HG03159 (cell line): ENCODE measurements at regions not wholly inside any gene's neighbourhood (a gene's known extent, or its start where the extent isn't known, plus 50 kb on each side); places are given as distances from the start of the nearest gene placed in this dataset.
"Not testable (repeated sequence)": the region's sequence is repeated elsewhere in the genome, so short reads cannot be mapped to it uniquely, and the experiment has no call there.

Experiments used
- ATAC-seq: cut with Tn5 transposase; IDR thresholded peaks from one replicate; pipeline ENCODE4 v1.9.1; 2021; ENCODE audit warnings: mild to moderate bottlenecking, moderate library complexity; ENCODE audit not compliant: unreplicated experiment

DNA sequence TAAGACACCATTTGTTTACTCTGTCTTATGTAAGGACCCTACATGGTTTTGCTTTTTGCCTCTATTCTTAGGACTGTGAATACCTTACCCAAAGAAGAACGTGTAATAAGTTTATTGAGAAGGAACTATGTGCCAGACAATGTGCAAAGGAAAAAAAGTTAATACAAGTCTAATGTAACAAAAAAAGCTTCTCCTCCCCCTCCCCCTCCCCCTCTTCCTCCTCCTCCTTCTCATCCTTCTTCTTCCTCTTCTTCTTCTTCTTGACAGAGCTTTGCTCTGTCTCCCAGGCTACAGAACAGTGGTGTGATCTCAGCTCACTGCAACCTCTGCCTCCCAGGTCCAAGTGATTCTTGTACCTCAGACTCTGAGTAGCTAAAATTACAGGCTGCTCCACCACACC is 50.9 kb upstream of the MITF start:
- ATAC-seq = no peak

DNA sequence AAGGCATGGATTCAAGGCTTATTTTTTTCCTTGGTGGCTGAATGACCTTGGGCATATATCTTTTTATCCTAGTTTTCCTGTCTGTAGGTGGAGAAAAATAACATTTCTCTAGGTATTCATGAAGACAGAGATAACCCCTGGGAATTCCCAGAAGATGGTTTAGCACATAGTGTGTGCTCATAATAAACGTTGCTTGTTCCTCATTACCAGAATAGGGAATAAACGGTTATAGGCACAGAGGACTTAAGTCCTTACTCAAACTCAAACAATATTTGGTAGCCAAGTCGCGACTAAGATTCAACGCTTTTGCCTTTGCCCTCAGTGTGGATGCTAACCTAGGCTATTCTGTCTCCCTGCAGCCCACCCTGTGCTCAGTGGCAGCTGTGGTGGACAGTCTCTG is 51.6 kb upstream of the MITF start:
- no peak for ATAC-seq

DNA sequence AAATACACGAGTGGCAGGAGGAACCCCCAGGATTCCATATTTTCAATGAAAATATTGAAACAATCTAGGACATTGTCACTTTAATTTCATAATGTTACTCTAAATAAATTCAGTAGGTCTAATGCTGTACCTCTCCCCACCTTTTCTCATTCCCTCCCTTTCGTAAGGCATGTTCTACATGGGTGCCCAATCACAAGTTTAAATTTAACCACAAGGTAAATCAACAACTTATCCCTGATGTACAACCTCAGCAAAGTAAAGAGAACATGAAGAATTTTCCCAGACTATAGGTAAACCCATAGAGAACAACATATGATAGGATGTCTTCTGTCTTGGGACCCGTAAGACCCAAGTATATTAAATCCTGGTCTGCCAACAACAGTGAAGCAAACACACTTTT is 53.2 kb upstream of the MITF start:
- ATAC-seq = no peak

DNA sequence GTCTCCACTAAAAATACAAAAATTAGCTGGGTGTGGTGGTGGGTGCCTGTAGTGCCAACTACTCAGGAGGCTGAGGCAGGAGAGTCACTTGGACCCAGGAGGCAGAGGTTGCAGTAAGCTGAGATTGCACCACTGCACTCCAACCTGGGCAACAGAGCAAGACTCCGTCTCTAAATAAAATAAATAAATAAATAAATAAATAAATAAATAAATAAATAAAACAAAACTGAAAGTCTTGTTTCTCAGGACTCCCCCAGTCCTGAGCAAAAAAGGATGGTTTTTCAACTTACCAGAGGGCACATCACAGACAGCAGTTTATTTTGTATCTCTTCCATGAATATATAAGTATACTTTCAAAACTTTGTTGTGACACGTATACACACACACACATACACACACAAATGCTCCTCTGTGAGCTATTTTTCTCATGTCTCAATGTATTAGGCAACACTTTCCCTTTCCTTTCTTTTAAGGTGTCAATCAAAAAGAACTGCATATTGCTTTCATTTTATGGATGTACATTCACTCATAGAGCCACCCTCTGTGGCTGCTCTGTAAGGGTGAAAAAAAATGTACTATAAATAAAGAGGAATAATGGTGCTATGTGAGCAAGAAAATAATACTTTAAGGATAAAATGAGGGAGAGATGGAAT is 54.8 kb upstream of the MITF start:
- no peak for ATAC-seq

DNA sequence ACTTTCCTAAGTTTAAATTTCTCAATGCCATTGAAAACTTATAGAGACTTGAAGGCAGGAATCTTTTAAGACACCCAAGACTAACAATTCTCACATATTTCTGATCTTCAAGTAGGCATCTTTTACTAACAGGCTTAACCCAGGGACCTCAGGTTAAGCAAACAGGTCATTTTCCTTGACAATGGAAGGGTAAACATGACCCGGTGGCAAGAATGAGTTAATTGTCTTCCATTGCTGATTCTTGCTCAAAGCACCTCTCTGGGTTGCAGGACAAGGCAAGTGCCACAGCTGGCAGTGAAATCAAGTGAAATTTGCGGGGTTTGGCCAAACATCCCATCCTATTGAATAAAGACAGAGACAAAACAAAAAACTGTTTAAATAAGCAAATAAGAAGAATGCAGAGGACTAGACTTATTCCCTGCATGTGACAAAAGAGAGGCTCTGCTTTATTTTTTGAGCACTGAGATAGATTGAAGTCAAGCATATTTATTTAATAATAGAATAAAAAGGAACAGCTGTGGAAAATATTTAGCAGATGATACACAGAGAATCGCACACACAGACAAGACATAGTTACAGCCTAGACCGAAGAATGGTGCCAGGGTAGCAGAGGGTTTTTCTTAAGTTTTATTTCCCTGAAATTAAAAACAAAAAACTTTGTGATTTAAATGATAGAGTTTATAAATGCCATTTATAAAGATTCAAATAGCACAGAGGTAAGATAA is 56.0 kb upstream of the MITF start:
- no peak for ATAC-seq

DNA sequence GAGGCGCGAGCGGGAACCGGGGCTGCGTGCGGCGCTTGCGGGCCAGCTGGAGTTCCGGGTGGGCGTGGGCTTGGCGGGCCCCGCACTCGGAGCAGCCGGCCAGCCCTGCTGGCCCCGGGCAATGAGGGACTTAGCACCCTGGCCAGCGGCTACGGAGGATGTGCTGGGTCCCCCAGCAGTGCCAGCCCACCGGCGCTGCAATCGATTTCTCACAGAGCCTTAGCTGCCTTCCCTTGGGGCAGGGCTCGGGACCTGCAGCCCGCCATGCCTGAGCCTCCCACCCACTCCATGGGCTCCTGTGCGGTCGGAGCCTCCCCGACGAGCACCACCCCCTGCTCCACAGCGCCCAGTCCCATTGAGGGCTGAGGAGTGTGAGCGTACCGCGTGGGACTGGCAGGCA is 61.8 kb upstream of the MITF start:
- not testable (repeated sequence) for ATAC-seq

DNA sequence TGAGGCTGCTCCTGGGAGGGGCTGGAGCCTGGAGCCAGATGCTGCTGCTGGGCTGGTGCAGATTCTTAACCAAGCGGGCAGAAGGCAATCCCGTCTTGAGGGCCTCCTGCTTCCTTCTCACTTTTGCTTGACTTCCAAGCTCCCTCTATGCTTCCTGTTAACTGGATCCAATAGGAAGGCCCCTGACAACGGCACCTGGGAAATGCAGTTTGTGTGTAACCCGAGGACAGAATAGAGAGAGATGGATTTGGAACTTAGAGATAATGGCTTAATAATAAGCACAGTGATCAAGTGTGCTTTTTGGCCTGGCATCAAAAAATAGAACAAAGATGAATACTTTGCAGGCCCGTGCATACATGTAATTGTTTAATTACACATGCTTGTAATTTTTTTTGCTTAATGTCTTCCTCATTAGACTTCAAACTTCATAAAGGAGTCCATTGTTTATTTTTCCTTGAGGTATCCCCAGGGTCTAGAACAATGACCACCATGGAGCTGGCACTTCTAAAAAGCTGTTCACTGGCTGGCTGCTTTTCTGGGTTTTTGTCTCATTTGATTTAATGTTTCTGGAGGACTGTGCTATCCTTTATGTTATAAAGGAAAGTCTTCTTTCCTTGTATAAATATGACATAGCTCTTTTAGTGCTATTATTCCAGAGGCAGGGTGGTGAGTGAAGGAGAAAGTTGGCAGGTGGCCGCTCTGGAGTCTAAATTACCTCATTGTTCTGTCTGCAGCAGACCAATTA is 63.3 kb upstream of the MITF start:
- ATAC-seq = no peak

DNA sequence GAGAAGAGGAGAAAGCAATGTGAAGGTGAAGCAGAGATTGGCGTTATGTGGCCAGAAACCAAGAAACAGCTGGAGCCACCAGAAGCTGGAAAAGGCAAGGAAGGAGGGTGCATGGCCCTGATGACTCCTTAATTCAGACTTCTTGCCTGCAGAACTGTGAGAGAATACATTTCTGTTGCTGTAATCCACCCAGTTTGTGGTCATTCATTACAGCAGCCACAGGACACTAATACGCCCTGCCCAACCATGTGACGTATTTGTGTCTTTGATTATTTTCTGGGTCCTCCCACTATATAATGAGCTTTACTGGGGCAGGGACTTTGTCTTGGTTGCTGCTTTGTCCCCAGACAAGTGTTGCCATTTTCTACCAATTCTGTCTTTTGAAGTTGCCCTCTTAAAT is 64.5 kb upstream of the MITF start:
- ATAC-seq = no peak

DNA sequence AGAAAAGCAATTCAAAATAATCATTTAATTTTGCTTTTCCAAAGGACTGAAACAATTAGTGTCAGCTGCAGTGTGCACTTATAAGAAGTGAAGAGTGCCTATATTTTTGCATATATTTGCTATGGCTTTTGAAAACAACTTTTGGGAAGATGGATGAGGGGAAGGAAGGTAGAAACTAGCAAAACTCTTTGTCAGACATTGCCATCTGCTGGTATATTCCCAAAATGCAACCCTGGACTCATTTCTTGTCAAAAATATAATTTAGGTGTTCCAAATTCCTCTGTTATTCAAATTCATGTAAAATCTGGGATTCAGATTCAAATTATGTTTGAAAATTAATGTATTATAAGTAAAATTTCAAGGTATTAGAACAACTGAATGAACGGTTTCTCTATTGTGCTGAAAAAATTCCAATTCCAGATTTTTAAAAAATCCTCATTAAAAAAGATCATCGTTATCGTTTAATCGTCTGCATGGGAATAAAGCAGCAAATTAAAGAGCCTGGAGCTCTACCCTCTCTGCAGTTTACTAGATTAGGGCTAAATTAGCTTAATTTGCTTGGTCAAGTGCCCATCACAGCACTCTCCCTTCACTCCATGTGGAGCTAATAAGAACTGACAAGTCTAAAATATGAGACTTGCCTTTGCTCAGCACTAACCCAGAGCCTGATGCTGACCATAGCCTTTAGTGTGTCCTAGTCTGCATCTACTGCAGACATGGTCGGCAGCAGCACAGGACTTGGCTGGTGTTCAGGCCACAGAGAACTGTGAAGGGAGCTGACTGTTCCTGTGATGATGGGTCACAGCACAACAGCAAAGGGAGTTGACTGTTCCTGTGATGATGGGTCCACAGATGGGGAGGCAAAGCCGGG is 67.9 kb upstream of the MITF start:
- no peak for ATAC-seq

DNA sequence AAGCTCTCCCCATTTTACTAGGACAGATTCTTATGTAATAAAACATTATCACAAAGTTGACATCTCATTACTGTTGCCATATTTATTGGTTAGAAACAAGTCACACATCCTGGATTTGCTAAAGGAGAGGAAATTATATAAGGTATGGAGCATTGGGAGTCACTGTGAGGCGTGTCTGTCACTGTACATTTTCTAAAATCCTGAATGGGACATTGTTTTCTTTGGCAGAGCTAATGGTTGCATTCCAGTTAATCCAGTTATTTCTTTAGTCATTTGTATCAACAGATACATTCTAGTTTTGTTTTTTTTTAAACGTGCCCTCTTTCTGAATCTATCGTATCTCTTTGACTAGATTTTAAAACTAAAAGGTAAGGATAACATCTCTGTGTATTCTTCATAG is 70.2 kb upstream of the MITF start:
- no peak for ATAC-seq

DNA sequence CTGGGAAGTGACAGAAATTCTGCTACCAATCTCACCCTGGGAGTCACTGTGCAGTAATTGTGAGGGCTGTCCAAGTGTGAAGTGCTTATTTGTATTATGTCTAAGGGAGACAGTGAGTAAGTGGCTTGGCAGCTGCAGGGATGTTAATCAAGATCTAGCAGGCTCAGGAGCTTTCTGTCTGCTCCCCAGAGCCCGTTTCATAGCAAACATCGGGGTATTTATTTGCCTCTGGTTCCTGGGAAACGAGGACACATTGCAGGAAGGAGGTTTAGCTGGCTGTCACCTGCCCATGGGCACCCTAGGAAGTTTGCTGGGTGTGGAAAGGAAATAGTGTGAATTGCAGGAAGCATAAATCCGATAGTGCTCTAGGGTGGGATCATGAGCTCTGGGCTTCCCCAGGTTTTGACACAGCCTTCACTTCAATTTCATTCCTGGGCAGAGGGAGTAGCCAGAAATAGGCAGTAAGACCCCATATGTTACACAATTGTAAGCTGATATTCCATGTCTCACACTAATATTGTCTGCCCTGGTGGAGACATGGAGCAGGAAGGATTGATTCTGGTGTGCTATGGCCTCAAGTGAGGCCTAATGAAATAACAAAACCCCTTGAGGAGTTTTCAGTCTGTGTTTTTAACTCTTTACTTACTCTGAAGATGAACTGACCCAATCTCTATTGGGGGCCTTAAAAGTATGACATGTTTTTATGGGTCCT is 74.1 kb upstream of the MITF start:
- no peak for ATAC-seq

DNA sequence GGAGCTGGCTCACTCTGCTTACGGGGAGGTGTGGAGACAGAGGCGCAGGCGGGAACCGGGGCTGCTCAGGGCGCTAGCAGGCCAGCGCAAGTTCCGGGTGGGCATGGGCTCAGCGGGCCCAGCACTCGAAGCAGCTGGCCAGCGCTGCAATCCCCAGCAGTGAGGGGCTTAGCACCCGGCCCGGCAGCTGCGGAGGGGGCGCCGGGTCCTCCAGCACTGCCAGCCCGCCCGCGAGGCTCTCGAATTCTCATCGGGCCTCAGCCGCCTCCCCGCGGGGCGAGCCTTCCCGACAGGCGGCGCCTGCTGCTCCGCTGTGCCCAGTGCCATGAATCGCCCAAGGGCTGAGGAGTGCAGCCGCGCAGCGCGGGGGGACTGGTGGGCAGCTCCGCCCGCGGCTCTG is 78.6 kb upstream of the MITF start:
- ATAC-seq = no peak

DNA sequence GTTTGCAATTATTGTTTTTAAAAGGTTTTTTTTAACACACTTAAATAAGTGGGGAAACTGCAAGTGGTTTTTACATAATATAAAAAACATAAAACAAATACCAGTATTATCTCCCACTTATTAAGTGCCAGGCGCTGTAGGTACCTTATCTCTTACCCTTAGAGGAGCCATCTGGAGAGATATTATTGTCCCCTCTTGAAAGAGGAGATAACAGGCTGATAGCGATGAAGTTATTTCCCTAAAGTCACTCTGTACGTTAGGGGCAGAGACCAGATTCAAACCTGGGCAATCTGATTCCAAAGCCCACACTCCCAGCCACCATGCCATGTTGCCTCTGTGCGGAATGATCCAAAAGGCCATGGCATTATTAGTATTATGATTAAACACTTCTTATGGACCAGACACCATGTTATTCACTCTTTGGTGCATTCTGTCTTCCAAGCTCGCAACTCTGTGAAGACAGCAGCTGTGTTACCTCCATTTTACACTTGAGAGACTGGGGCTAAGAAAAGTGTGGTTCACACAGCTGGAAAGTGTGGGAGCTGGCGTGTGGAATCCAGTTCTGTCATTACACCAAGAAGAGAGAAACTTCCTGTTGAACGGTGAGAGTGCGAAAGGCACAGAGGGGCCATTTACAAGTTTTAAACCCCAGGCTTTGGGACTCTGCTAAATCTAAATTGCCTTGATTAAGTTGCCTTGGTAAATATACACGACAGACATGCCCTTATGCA is 79.9 kb upstream of the MITF start:
- no peak for ATAC-seq

DNA sequence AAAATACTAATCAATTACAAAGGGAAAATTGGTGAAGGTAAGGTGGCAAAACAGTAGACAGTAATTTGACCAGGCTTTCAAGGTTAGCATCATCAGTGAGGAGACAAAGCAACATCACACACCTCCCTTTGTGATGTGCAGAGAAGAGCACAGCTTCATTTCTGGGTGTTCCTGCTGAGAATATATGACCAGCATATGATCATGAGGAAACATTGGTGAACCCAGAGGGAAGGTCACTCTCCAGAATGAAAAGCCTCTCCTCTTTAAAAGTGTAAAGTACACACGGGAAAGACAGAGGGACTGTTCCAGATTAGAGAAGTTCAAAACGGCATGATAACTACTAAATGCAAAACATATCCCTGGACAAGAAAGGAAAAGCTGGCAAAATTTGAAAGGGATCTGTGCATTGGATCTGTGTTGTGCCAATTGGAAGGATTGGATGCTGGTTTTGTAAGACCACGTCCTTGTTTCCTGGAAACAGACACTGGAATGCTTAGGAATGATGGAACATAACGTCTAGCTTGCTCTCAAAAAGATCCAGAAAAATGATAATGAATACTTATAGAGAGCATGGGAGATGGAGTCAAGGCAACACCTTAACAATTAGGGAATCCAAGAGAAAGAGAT is 80.6 kb upstream of the MITF start:
- ATAC-seq = no peak

DNA sequence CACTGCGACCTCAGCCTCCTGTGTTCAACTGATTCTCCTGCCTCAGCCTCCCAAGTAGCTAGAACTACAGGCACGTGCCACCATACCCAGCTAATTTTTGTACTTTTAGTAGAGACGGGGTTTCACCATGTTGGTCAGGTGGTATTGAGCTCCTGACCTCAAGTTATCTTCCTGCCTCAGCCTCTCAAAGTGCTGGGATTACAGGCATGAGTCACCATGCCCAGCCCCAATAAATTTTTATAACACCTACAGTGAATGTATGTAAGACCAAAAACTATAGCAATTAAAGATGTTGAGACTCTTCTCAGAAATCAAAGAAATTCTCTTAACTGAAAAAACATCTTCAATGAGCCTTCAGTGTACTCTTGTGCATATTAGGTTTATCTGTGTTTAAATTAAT is 82.2 kb upstream of the MITF start:
- not testable (repeated sequence) for ATAC-seq

DNA sequence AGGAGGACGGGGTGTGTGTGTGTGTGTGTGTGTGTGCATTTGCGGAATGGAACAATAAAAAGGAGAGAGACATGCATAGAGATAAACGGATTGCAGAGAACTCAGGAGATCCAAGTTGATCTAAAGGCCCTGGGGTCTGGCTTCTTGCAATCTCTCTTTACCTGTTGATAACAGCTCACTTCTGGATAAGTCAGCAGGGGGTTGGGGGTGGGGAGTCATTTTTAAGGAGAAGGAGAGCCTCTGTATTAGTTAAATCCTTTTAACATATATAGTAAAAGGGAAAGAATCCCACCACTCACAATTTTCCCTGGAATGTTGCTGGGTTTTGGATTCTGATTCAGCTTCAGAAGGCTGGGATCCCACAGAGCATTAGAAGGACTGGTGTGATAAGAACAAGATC is 87.5 kb upstream of the MITF start:
- no peak for ATAC-seq

DNA sequence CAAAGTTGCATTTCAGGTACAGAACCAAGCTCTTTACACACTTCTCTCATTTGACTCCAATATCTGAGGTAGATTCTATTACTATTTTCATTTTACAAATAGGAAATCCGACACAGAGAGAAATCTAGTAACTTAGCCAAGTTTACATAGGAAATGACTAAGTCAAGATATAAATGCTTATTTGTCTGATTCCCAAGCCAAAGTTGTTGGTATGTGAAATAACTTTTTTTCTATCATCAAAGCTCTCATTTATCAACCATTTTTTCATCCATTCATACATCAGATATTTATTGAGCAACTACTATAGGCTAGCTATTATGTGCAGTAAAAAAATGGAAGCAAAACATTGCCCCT is 89.2 kb upstream of the MITF start:
- ATAC-seq = no peak

DNA sequence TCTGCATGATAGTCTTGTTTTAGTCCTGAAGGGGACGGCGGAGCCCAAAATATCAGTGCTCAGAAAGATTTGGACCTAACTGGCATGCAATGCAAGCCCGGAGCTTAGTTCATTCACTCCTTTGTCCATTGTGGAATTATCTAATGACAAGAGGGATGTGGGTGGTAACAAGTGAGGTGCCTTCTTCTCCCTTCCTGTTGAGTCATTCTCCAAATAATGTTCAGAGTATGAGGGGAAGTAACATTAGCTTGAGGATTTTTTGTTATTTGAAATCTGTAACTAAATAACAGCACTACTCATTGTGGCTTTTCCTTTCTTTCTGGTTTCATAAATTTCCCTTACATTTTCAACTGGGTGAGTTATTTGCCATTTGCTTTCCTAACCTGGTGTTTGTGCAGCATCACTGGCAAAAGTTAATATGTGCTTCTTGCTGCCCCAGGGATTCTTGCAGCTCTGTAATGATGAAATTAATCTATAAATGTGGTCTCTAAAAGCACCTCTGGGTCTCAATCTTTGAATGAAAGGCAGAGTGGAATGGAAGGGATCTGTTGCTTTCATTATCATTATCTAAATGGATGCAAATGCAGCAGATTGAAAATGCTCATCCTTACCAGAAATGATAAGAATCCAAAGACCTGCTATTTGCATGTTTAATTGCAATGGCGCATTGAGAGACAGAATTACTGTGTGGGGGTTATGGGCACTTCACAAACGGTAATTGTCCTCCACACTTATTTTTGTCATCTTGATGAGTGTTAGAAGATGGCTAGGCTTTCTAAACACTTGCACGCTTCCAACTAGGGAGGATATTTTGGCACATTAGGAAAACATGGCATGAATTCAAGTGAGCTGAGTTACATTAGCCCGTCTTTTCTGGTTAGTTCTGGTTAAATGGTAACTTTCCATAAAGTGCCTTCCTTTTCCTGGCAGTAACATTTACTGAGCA is 89.9 kb upstream of the MITF start:
- no peak for ATAC-seq
